Sigmoid colon (tissue), 4 donors: ENCODE measurements at regions not wholly inside any gene's neighbourhood (a gene's known extent, or its start where the extent isn't known, plus 50 kb on each side); places are given as distances from the start of the nearest gene placed in this dataset.

Experiments
- EP300 ChIP-seq, 4 donors: sonication (generic); formaldehyde crosslinking; IDR thresholded peaks; one replicate each; pipeline ENCODE4 v1.6.1; 2017; ENCODE audit warnings: antibody characterized with exemption in 4 of 4
- TF ChIP-seq, protein P1 (sequence below), 4 experiments: fragments of 450-650 bp in 3 of 4; fragments of 200-600 bp in 1 of 4; IDR thresholded peaks; one replicate each; pipeline ENCODE4 v1.5.1; 2016 to 2019; ENCODE audit warnings: antibody characterized with exemption in 4 of 4, mild to moderate bottlenecking in 3 of 4, moderate library complexity in 2 of 4

DNA sequence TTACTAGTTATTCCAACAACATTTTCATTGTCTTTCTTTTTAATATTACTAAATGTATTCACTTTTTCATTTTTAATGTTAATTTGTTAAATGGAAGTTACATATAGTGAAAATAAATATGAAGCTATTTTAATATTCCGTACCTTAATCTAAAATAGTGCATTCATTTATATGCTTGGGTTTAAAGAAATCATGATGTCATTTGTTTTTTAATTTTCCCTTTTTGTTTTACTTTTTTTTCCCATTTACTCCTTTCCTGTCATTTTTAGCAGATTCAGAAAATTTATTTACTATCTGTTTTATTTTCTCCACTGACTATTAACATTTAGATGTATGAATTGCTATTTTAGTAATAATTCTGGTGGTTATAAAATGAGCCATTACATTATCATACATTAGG, 183.0 kb upstream of the CDH9 start:
- TF ChIP-seq, protein P1, sequence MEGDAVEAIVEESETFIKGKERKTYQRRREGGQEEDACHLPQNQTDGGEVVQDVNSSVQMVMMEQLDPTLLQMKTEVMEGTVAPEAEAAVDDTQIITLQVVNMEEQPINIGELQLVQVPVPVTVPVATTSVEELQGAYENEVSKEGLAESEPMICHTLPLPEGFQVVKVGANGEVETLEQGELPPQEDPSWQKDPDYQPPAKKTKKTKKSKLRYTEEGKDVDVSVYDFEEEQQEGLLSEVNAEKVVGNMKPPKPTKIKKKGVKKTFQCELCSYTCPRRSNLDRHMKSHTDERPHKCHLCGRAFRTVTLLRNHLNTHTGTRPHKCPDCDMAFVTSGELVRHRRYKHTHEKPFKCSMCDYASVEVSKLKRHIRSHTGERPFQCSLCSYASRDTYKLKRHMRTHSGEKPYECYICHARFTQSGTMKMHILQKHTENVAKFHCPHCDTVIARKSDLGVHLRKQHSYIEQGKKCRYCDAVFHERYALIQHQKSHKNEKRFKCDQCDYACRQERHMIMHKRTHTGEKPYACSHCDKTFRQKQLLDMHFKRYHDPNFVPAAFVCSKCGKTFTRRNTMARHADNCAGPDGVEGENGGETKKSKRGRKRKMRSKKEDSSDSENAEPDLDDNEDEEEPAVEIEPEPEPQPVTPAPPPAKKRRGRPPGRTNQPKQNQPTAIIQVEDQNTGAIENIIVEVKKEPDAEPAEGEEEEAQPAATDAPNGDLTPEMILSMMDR (IDR thresholded peaks at IDR 0.05) = no peak
- TF ChIP-seq EP300 (IDR thresholded peaks at IDR 0.05) = no peak
